ENCODE measurements at regions not wholly inside any gene's neighbourhood (a gene's known extent, or its start where the extent isn't known, plus 50 kb on each side); places are given as distances from the start of the nearest gene placed in this dataset.
"Not testable (repeated sequence)": the region's sequence is repeated elsewhere in the genome, so short reads cannot be mapped to it uniquely, and the experiment has no call there.

DNA sequence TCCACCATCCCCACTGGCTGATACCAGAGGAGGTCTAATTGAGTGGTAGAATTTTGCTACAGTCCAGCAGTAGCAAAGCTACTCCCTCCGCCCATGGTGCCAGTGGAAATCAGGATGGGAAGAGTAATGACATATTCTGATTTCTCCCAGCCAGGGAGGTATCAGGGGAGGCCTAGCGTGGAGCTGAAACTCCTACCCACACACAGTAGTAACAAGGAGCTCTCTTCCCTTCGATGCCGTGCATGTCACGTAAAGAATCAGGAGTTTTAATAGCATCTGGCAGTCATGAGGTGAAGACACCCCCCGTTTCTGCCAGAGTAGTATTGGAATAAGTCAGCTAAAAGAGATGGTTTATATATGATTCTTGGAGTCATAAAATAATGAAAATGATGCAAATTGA, 786.8 kb upstream of the DDX18 start:
- TF ChIP-seq, protein P1, sequence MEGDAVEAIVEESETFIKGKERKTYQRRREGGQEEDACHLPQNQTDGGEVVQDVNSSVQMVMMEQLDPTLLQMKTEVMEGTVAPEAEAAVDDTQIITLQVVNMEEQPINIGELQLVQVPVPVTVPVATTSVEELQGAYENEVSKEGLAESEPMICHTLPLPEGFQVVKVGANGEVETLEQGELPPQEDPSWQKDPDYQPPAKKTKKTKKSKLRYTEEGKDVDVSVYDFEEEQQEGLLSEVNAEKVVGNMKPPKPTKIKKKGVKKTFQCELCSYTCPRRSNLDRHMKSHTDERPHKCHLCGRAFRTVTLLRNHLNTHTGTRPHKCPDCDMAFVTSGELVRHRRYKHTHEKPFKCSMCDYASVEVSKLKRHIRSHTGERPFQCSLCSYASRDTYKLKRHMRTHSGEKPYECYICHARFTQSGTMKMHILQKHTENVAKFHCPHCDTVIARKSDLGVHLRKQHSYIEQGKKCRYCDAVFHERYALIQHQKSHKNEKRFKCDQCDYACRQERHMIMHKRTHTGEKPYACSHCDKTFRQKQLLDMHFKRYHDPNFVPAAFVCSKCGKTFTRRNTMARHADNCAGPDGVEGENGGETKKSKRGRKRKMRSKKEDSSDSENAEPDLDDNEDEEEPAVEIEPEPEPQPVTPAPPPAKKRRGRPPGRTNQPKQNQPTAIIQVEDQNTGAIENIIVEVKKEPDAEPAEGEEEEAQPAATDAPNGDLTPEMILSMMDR (conservative IDR thresholded peaks at IDR 0.05): no peak
- Mint-ChIP-seq H3K4me1 (no peaks in the 10 kb centered on the region), H3K27ac (ENCODE audit: unreplicated experiment) (no peak overlapping the region), H3K9me3 (no peaks in the 10 kb centered on the region), H3K36me3 (ENCODE audit: low read depth) (peaks cover 3% of the 10 kb centered on the region), H3K27me3 (ENCODE audit: low read depth) (no peaks in the 10 kb centered on the region), H3K4me3 (no peak overlapping the region)
- DNase-seq (ENCODE audit: low read depth, low spot score): no peak

DNA sequence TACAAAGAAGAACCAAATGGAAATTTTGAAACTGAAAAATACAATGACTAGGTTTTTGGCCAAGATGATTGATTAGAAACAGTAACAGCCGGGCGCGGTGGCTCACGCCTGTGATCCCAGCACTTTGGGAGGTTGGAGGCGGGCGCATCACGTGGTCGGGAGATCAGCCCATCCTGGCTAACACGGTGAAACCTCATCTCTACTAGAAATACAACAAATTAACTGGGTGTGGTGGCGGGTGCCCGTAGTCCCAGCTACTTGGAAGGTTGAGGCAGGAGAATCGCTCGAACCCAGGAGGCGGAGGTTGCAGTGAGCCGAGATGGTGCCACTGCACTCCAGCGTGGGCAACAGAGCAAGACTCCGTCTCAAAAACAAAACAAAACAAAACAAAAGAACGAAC, 785.8 kb upstream of the DDX18 start:
- not testable (repeated sequence) for H3K9me3 Mint-ChIP-seq; H3K4me3 Mint-ChIP-seq; H3K27me3 Mint-ChIP-seq (ENCODE audit: low read depth); H3K27ac Mint-ChIP-seq (ENCODE audit: unreplicated experiment); DNase-seq (ENCODE audit: low read depth, low spot score); H3K4me1 Mint-ChIP-seq; H3K36me3 Mint-ChIP-seq (ENCODE audit: low read depth)

DNA sequence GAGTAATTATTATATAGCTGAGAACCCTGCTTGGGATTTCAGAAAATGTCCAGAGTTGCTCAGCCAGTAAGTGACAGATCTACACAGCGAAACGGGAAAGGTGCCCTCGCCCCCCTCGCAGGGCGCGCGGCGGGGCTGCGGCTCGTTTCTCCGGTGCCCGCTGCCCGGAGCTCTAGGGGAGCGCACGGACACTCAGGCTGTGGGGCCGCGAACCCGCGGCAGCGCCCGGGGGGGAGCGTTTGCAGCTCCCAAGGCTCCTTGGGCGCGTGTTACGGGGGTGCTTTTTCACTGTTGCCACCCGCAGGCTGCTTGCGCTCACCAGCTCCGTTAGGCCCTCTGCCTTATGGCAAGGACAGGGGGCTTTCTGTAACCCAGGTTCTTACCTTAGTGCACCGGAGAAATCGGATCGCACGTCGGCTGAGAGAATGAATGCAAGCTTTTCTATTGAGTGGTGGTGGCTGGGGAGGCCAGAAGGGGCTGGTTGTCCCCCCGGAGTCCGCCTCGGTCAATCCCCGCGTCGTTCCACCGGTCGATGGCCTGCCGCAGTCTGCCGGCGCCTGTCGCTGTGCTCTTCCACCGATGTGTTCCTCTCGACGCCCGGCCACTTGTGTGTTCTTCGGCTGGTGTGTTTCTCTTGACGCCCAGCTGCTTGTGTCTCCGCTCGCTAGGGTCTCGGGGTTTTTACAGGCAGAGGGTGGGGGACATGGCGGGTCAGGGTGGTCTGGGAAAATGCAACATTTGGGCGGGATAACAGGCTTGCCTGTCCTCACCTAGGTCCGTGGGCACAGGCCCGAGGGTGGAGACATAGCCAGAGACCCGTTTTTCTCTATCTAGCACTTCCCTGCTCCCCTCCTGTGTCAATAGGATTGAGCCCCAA, 758.8 kb upstream of the DDX18 start:
- Mint-ChIP-seq H3K36me3 (ENCODE audit: low read depth) (peaks cover 5% of the 10 kb centered on the region), H3K9me3 (peaks cover 4% of the 10 kb centered on the region), H3K4me1 (no peaks in the 10 kb centered on the region), H3K27me3 (ENCODE audit: low read depth) (no peaks in the 10 kb centered on the region), H3K4me3 (no peak overlapping the region), H3K27ac (ENCODE audit: unreplicated experiment) (no peak overlapping the region)
- TF ChIP-seq, protein P1 (conservative IDR thresholded peaks at IDR 0.05): no peak
- DNase-seq (ENCODE audit: low read depth, low spot score): no peak

DNA sequence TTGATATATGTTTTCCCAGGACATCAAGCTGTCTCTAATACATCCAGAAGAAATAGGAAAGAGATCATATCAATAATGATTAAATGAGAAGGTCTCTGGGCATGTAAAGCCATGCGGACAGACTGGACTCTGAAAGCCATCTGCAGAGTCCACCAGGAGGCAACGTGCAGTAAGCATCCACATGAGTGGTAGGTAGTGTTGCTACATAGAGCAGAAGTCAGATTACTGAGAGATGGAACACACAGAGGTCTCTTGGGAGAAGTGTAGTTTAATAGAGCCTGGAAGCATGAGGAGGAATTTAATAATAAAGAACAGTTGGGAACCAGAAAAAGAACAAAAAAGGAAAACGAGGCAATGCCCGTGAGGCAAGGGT, 758.1 kb upstream of the DDX18 start:
- Mint-ChIP-seq H3K27ac (ENCODE audit: unreplicated experiment) (no peak overlapping the region), H3K27me3 (ENCODE audit: low read depth) (no peaks in the 10 kb centered on the region)

DNA sequence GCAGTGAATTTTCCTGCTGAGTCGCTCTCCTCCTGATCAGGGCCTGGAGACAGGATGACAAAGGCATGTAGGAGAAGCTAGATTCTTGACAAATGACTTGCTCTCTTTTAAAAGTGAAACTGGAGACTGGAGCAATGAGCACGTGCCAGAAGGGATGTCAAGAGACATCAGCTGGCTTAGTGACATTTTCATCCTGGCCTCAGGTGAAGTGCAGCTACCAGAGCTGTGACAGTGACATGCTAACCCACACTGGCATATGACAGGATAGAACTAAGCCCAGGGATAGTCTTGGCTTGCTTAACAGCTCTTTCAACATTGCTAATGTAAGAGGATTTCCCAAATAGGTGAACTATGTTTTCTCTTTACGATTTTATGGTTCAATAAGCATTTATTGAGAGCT, 757.5 kb upstream of the DDX18 start:
- Mint-ChIP-seq H3K9me3 (peaks cover 4% of the 10 kb centered on the region), H3K27me3 (ENCODE audit: low read depth) (no peaks in the 10 kb centered on the region), H3K27ac (ENCODE audit: unreplicated experiment) (no peak overlapping the region), H3K4me1 (no peaks in the 10 kb centered on the region), H3K4me3 (no peak overlapping the region), H3K36me3 (ENCODE audit: low read depth) (peaks cover 5% of the 10 kb centered on the region)
- TF ChIP-seq, protein P1 (conservative IDR thresholded peaks at IDR 0.05): no peak
- DNase-seq (ENCODE audit: low read depth, low spot score): no peak

More for the DNA sequence above, 758.1 kb upstream of the DDX18 start:
- DNase-seq (ENCODE audit: low read depth, low spot score): no peak
- peaks cover 5% of the 10 kb centered on the region for H3K36me3 Mint-ChIP-seq (ENCODE audit: low read depth)
- no peaks in the 10 kb centered on the region for H3K4me1 Mint-ChIP-seq
- TF ChIP-seq, protein P1 (conservative IDR thresholded peaks at IDR 0.05): no peak
- H3K9me3 Mint-ChIP-seq: peaks cover 4% of the 10 kb centered on the region
- no peak overlapping the region for H3K4me3 Mint-ChIP-seq

DNA sequence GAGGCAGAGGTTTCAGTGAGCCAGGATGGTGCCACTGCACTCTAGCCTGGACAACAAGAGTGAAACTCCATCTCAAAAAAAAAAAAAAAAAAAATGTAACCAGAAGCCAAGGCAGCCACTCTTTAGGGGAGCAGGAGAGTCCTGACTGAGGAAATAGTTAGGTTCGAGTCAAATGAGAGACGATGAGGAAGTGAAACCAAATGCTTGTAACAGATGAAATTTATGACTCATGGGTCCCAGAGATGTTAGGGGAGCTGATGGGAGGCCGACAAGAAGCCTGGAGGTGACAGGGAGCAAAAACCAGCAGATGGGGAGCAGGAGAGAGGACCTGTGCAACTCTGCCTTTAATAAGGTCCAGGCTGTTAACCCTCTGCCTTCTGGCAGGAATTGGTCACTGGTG, 756.1 kb upstream of the DDX18 start:
- Mint-ChIP-seq H3K36me3 (ENCODE audit: low read depth) (peaks cover 5% of the 10 kb centered on the region), H3K4me3 (no peak overlapping the region), H3K9me3 (peaks cover 4% of the 10 kb centered on the region), H3K27me3 (ENCODE audit: low read depth) (no peaks in the 10 kb centered on the region), H3K27ac (ENCODE audit: unreplicated experiment) (no peak overlapping the region), H3K4me1 (no peaks in the 10 kb centered on the region)
- no peak for DNase-seq (ENCODE audit: low read depth, low spot score)
- TF ChIP-seq, protein P1 (conservative IDR thresholded peaks at IDR 0.05): no peak
